ENCODE measurements at regions not wholly inside any gene's neighbourhood (a gene's known extent, or its start where the extent isn't known, plus 50 kb on each side); places are given as distances from the start of the nearest gene placed in this dataset.
"Not testable (repeated sequence)": the region's sequence is repeated elsewhere in the genome, so short reads cannot be mapped to it uniquely, and the experiment has no call there.

- no peak overlapping the region for H3K9ac ChIP-seq
- H3K9me3 ChIP-seq (ENCODE audit: control insufficient read depth, low read length): no peaks in the 10 kb centered on the region
- TF ChIP-seq, protein P1, sequence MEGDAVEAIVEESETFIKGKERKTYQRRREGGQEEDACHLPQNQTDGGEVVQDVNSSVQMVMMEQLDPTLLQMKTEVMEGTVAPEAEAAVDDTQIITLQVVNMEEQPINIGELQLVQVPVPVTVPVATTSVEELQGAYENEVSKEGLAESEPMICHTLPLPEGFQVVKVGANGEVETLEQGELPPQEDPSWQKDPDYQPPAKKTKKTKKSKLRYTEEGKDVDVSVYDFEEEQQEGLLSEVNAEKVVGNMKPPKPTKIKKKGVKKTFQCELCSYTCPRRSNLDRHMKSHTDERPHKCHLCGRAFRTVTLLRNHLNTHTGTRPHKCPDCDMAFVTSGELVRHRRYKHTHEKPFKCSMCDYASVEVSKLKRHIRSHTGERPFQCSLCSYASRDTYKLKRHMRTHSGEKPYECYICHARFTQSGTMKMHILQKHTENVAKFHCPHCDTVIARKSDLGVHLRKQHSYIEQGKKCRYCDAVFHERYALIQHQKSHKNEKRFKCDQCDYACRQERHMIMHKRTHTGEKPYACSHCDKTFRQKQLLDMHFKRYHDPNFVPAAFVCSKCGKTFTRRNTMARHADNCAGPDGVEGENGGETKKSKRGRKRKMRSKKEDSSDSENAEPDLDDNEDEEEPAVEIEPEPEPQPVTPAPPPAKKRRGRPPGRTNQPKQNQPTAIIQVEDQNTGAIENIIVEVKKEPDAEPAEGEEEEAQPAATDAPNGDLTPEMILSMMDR (IDR thresholded peaks at IDR 0.05): no peak
- no peak overlapping the region for H3K4me3 ChIP-seq (ENCODE audit: low read depth, low read length)
- no peaks in the 10 kb centered on the region for H3K4me1 ChIP-seq
- H3K27me3 ChIP-seq (ENCODE audit: control insufficient read depth, insufficient read depth, low read length): no peaks in the 10 kb centered on the region
- no peaks in the 10 kb centered on the region for H3K79me2 ChIP-seq
- no peaks in the 10 kb centered on the region for H3K36me3 ChIP-seq (ENCODE audit: control insufficient read depth, insufficient read depth, low read length)
- no peak overlapping the region for H2AFZ ChIP-seq
- no peak overlapping the region for H3K4me2 ChIP-seq (ENCODE audit: low read length)
- H3K27ac ChIP-seq: no peak overlapping the region
These were observed 854.3 kb downstream of the KCNA4 start for GRCh38 chr11:29162491-29162890.

DNA sequence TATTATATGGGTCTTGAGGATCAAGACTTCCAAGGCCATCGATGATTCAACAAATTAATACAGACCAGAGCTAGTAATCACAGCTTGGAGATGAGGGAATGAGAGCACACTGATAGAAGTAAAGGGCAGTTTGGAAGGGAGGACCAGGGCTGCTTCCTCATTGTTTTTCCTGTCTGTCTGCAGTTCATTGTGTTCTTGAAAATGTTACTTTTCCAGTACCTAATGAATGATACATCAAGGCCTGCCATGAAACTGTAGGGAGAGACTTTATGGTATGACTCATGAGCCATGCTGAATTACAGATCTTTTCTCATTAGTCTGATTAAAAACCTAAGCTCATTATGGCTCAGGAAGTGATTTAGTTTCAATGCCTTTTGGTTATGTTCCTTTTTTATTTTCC lies 855.6 kb downstream of the KCNA4 start:
- no peaks in the 10 kb centered on the region for H3K79me2 ChIP-seq
- no peak overlapping the region for H2AFZ ChIP-seq
- no peaks in the 10 kb centered on the region for H3K27me3 ChIP-seq (ENCODE audit: control insufficient read depth, insufficient read depth, low read length)
- TF ChIP-seq, protein P1 (IDR thresholded peaks at IDR 0.05): no peak
- H3K4me3 ChIP-seq (ENCODE audit: low read depth, low read length): no peak overlapping the region
- no peak overlapping the region for H3K27ac ChIP-seq
- no peaks in the 10 kb centered on the region for H3K4me1 ChIP-seq
- no peaks in the 10 kb centered on the region for H3K36me3 ChIP-seq (ENCODE audit: control insufficient read depth, insufficient read depth, low read length)
- H3K9me3 ChIP-seq (ENCODE audit: control insufficient read depth, low read length): no peaks in the 10 kb centered on the region
- H3K9ac ChIP-seq: no peak overlapping the region
- no peak overlapping the region for H3K4me2 ChIP-seq (ENCODE audit: low read length)

DNA sequence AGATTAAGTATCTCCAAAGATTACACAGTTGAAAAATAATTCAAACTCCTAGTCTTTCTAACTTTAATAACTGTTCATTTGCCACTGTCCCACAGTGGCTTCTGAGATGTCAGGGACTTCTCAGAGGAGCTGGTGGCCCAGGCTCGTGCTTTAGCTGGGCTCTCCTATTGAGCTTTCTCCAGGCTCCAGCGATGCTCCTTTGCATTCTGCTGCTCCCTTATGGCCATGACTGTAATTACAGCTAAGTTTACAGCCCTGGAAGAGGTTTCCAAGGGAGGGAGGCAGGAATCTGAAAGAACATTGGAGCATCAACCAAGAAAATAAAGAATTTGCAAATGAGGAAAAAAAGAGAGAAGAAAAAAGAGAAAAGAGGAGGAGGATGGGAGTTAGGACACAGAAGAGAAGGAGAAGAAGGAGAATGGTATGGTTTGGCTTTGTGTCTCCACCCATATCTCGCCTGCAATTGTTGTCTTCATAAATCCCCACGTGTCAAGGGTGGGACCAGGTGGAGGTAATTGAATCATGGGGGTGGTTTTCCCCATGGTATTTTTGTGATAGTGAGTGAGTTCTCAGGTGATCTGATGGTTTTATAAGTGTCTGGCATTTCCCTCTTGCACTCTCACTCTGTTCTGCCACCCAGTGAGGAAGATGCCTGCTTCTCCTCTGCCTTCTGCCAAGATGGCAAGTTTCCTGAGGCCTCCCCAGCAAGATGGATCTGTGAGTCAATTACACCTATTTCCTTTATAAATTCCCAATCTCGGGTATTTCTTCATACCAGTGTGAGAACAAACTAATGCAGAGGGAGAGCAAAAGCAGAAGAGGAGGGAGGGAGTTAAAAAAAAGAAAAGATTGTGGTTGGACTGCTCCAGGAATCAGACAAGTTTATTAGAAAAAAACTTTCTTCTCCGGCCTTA lies 857.0 kb downstream of the KCNA4 start:
- Histone ChIP-seq H3K79me2 (no peaks in the 10 kb centered on the region), H3K4me3 (ENCODE audit: low read depth, low read length) (no peak overlapping the region), H3K4me1 (no peaks in the 10 kb centered on the region), H3K9me3 (ENCODE audit: control insufficient read depth, low read length) (no peaks in the 10 kb centered on the region), H3K27ac (no peak overlapping the region), H3K36me3 (ENCODE audit: control insufficient read depth, insufficient read depth, low read length) (no peaks in the 10 kb centered on the region), H2AFZ (no peak overlapping the region), H3K9ac (no peak overlapping the region), H3K27me3 (ENCODE audit: control insufficient read depth, insufficient read depth, low read length) (no peaks in the 10 kb centered on the region), H3K4me2 (ENCODE audit: low read length) (no peak overlapping the region)
- TF ChIP-seq, protein P1 (IDR thresholded peaks at IDR 0.05): no peak

DNA sequence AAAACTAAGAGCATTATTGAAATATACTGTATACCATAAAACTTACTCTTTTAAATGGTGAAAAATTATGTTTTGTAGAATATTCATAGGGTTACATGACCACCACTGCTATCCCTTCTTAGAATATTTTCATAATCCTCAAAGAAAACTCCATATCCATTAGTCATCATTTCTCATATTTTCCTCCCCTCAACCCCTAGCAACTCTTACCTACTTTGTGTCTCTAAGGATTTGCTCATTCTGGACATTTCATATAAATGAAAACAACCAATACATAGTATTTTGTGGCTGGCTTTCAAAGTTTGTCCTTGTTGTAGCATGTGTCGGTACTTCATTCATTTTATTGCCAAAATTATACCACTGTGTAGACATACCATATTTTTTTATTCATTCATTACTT lies 863.8 kb downstream of the KCNA4 start:
- H3K9ac ChIP-seq: no peak overlapping the region
- H3K9me3 ChIP-seq (ENCODE audit: control insufficient read depth, low read length): no peaks in the 10 kb centered on the region
- no peaks in the 10 kb centered on the region for H3K36me3 ChIP-seq (ENCODE audit: control insufficient read depth, insufficient read depth, low read length)
- TF ChIP-seq, protein P1 (IDR thresholded peaks at IDR 0.05): no peak
- H3K27me3 ChIP-seq (ENCODE audit: control insufficient read depth, insufficient read depth, low read length): no peaks in the 10 kb centered on the region
- H3K79me2 ChIP-seq: no peaks in the 10 kb centered on the region
- H3K4me2 ChIP-seq (ENCODE audit: low read length): no peak overlapping the region
- H3K27ac ChIP-seq: no peak overlapping the region
- no peak overlapping the region for H2AFZ ChIP-seq
- no peak overlapping the region for H3K4me3 ChIP-seq (ENCODE audit: low read depth, low read length)
- no peaks in the 10 kb centered on the region for H3K4me1 ChIP-seq

GRCh38 chr11:29142573-29142972 lies 874.3 kb downstream of the KCNA4 start:
- H3K9me3 ChIP-seq (ENCODE audit: control insufficient read depth, low read length); H3K27me3 ChIP-seq (ENCODE audit: control insufficient read depth, insufficient read depth, low read length); H3K79me2 ChIP-seq; H3K4me3 ChIP-seq (ENCODE audit: low read depth, low read length); H3K4me2 ChIP-seq (ENCODE audit: low read length); H3K36me3 ChIP-seq (ENCODE audit: control insufficient read depth, insufficient read depth, low read length); H3K9ac ChIP-seq; H2AFZ ChIP-seq; H3K27ac ChIP-seq; H3K4me1 ChIP-seq: not testable (repeated sequence)

Data from parathyroid adenoma (tissue), 2 donors.